ENCODE measurements at regions not wholly inside any gene's neighbourhood (a gene's known extent, or its start where the extent isn't known, plus 50 kb on each side); places are given as distances from the start of the nearest gene placed in this dataset.

DNA sequence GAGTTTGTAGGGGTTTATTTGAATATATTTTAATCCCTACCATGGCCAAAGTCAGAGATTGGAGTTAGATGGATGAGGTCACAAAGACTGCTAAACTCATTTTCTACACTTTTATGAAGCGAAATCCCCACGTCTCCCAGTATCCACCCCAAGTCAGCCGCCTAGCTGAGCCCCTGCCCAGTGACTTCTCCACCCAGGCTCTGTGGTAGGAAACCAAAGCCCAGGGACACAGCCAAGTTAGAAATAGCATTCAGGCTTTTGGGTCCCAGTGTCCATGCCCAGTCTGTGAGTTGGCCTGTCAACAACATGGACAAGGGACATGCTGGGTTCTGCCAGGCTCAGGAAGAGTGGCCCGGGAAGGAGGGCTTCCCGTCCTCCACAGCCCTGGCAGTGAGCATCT is 474.0 kb downstream of the FOXO1 start:
- CTCF ChIA-PET = no interaction called here
- TF ChIP-seq, protein P1, sequence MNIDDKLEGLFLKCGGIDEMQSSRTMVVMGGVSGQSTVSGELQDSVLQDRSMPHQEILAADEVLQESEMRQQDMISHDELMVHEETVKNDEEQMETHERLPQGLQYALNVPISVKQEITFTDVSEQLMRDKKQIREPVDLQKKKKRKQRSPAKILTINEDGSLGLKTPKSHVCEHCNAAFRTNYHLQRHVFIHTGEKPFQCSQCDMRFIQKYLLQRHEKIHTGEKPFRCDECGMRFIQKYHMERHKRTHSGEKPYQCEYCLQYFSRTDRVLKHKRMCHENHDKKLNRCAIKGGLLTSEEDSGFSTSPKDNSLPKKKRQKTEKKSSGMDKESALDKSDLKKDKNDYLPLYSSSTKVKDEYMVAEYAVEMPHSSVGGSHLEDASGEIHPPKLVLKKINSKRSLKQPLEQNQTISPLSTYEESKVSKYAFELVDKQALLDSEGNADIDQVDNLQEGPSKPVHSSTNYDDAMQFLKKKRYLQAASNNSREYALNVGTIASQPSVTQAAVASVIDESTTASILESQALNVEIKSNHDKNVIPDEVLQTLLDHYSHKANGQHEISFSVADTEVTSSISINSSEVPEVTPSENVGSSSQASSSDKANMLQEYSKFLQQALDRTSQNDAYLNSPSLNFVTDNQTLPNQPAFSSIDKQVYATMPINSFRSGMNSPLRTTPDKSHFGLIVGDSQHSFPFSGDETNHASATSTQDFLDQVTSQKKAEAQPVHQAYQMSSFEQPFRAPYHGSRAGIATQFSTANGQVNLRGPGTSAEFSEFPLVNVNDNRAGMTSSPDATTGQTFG (tag by site-specific recombination; IDR thresholded peaks at IDR 0.05; ENCODE audit: borderline replicate concordance) = no peak
- no peak for TF ChIP-seq ZNF266 (tag by site-specific recombination; IDR thresholded peaks at IDR 0.05; ENCODE audit: low read depth)

DNA sequence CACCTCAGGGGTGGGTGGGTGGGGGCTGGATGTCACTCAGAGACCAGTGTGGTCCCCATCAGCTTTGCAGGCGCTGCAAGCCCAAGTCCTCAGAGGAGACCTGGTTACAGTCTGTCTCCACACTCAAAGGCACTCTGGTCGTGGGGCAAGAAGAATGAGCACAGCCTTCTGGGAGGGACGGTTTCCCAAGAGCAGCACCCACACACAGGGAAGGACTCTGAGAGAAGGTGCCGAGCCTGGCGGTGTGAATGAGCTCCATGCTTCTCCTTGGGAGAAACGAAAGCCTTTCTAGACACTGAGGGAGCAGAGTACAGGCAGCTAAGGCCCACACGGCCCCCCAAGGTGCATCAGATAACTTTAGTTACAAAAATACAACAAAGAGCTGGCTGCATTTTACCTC is 473.6 kb downstream of the FOXO1 start:
- Histone ChIP-seq H3K4me1 (ENCODE audit: control insufficient read depth, insufficient read depth, low read length) (no peaks in the 10 kb centered on the region), H3K27ac (ENCODE audit: extremely low read depth, low read depth, low read length) (no peak overlapping the region), H3K4me3 (ENCODE audit: low read depth, low read length) (no peak overlapping the region), H3K36me3 (ENCODE audit: control insufficient read depth in 2 of 2, insufficient read depth in 1 of 2, low read length in 2 of 2) (no peaks in the 10 kb centered on the region), H3K9me3 (ENCODE audit: control insufficient read depth, insufficient read depth, low read depth, low read length) (no peaks in the 10 kb centered on the region)
- TF ChIP-seq ZBTB48 (tag by site-specific recombination; IDR thresholded peaks at IDR 0.05) = no peak
- TF ChIP-seq, protein P2, sequence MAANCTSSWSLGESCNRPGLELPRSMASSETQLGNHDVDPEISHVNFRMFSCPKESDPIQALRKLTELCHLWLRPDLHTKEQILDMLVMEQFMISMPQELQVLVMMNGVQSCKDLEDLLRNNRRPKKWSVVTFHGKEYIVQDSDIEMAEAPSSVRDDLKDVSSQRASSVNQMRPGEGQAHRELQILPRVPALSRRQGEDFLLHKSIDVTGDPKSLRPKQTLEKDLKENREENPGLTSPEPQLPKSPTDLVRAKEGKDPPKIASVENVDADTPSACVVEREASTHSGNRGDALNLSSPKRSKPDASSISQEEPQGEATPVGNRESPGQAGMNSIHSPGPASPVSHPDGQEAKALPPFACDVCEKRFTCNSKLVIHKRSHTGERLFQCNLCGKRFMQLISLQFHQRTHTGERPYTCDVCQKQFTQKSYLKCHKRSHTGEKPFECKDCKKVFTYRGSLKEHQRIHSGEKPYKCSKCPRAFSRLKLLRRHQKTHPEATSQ (tag by site-specific recombination; IDR thresholded peaks at IDR 0.05) = no peak
- POLR2A ChIA-PET = no interaction called here
- CTCF ChIA-PET = no interaction called here

More for the DNA sequence above, 474.0 kb downstream of the FOXO1 start:
- Histone ChIP-seq H3K4me1 (ENCODE audit: control insufficient read depth, insufficient read depth, low read length) (no peaks in the 10 kb centered on the region), H3K4me3 (ENCODE audit: low read depth, low read length) (no peak overlapping the region), H3K9me3 (ENCODE audit: control insufficient read depth, insufficient read depth, low read depth, low read length) (no peaks in the 10 kb centered on the region), H3K36me3 (ENCODE audit: control insufficient read depth in 2 of 2, insufficient read depth in 1 of 2, low read length in 2 of 2) (no peaks in the 10 kb centered on the region), H3K27ac (ENCODE audit: extremely low read depth, low read depth, low read length) (no peak overlapping the region)
- POLR2A ChIA-PET = no interaction called here

DNA sequence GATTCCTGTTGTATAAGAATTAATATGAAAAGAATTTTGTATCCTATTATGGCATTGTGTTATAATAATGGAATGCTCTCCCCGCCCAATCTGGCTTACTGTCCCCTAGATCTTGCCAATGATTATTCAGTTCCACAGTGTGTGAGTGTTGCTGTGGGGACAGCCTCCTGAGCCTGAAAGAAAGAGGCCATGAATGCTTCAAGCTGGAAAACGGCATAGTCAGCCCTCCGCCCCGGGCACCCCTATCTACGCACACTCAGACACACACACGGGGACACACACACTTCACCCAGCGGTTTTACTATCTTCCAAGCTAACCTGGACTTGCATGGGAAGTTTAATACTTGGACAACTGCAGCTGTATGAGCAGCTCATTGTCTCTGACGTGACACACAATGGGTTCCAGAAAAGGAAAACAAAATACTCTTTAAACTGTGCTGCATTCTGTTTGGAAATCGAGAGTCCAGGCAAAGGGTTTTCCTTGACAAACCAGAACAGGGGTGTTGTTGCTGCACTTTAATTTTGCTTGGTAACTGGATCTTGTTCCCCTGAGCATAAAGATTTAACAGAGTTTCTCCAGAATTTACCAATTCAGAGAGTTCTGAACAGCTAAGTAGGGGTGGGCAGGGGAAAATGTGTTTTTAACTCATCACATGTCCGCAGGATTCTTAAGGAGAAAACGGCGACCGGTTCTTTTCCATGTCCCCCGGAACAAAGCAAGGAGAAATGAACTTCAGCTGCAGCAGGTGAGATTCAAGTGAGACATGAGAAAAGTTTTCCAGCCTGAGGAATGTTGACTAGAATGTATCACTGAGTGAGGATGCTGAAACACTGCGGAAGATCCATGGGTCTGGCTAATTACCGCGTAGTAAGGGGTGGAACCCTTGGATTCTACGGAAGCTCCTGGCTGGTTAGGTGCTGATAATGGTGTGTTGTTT is 472.9 kb downstream of the FOXO1 start:
- POLR2A ChIA-PET = no interaction called here
- no peaks in the 10 kb centered on the region for H3K4me1 ChIP-seq (ENCODE audit: control insufficient read depth, insufficient read depth, low read length)
- no peaks in the 10 kb centered on the region for H3K9me3 ChIP-seq (ENCODE audit: control insufficient read depth, insufficient read depth, low read depth, low read length)
- no peaks in the 10 kb centered on the region for H3K36me3 ChIP-seq (ENCODE audit: control insufficient read depth in 2 of 2, insufficient read depth in 1 of 2, low read length in 2 of 2)
- CTCF ChIA-PET = no interaction called here
- no peak overlapping the region for H3K27ac ChIP-seq (ENCODE audit: extremely low read depth, low read depth, low read length)
- H3K4me3 ChIP-seq (ENCODE audit: low read depth, low read length) = no peak overlapping the region
- TF ChIP-seq ZNF677 (tag by site-specific recombination; IDR thresholded peaks at IDR 0.05) (no peak), GLI4 (tag by site-specific recombination; IDR thresholded peaks at IDR 0.05) (no peak), ZFHX2 (tag by site-specific recombination; conservative IDR thresholded peaks at IDR 0.05) (no peak), ZNF354C (tag by site-specific recombination; IDR thresholded peaks at IDR 0.05; ENCODE audit: borderline replicate concordance, low read depth) (no peak), ZNF660 (tag by site-specific recombination; IDR thresholded peaks at IDR 0.05) (no peak)
- TF ChIP-seq, protein P3, sequence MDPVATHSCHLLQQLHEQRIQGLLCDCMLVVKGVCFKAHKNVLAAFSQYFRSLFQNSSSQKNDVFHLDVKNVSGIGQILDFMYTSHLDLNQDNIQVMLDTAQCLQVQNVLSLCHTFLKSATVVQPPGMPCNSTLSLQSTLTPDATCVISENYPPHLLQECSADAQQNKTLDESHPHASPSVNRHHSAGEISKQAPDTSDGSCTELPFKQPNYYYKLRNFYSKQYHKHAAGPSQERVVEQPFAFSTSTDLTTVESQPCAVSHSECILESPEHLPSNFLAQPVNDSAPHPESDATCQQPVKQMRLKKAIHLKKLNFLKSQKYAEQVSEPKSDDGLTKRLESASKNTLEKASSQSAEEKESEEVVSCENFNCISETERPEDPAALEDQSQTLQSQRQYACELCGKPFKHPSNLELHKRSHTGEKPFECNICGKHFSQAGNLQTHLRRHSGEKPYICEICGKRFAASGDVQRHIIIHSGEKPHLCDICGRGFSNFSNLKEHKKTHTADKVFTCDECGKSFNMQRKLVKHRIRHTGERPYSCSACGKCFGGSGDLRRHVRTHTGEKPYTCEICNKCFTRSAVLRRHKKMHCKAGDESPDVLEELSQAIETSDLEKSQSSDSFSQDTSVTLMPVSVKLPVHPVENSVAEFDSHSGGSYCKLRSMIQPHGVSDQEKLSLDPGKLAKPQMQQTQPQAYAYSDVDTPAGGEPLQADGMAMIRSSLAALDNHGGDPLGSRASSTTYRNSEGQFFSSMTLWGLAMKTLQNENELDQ (tag by site-specific recombination; IDR thresholded peaks at IDR 0.05; ENCODE audit: low read depth) = no peak
- TF ChIP-seq, protein P4, sequence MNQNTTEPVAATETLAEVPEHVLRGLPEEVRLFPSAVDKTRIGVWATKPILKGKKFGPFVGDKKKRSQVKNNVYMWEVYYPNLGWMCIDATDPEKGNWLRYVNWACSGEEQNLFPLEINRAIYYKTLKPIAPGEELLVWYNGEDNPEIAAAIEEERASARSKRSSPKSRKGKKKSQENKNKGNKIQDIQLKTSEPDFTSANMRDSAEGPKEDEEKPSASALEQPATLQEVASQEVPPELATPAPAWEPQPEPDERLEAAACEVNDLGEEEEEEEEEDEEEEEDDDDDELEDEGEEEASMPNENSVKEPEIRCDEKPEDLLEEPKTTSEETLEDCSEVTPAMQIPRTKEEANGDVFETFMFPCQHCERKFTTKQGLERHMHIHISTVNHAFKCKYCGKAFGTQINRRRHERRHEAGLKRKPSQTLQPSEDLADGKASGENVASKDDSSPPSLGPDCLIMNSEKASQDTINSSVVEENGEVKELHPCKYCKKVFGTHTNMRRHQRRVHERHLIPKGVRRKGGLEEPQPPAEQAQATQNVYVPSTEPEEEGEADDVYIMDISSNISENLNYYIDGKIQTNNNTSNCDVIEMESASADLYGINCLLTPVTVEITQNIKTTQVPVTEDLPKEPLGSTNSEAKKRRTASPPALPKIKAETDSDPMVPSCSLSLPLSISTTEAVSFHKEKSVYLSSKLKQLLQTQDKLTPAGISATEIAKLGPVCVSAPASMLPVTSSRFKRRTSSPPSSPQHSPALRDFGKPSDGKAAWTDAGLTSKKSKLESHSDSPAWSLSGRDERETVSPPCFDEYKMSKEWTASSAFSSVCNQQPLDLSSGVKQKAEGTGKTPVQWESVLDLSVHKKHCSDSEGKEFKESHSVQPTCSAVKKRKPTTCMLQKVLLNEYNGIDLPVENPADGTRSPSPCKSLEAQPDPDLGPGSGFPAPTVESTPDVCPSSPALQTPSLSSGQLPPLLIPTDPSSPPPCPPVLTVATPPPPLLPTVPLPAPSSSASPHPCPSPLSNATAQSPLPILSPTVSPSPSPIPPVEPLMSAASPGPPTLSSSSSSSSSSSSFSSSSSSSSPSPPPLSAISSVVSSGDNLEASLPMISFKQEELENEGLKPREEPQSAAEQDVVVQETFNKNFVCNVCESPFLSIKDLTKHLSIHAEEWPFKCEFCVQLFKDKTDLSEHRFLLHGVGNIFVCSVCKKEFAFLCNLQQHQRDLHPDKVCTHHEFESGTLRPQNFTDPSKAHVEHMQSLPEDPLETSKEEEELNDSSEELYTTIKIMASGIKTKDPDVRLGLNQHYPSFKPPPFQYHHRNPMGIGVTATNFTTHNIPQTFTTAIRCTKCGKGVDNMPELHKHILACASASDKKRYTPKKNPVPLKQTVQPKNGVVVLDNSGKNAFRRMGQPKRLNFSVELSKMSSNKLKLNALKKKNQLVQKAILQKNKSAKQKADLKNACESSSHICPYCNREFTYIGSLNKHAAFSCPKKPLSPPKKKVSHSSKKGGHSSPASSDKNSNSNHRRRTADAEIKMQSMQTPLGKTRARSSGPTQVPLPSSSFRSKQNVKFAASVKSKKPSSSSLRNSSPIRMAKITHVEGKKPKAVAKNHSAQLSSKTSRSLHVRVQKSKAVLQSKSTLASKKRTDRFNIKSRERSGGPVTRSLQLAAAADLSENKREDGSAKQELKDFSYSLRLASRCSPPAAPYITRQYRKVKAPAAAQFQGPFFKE (tag by site-specific recombination; IDR thresholded peaks at IDR 0.05; ENCODE audit: borderline replicate concordance) = no peak
- TF ChIP-seq, protein P5, sequence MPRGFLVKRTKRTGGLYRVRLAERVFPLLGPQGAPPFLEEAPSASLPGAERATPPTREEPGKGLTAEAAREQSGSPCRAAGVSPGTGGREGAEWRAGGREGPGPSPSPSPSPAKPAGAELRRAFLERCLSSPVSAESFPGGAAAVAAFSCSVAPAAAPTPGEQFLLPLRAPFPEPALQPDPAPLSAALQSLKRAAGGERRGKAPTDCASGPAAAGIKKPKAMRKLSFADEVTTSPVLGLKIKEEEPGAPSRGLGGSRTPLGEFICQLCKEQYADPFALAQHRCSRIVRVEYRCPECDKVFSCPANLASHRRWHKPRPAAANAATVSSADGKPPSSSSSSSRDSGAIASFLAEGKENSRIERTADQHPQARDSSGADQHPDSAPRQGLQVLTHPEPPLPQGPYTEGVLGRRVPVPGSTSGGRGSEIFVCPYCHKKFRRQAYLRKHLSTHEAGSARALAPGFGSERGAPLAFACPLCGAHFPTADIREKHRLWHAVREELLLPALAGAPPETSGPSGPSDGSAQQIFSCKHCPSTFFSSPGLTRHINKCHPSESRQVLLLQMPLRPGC (tag by site-specific recombination; IDR thresholded peaks at IDR 0.05) = no peak
- TF ChIP-seq, protein P6, sequence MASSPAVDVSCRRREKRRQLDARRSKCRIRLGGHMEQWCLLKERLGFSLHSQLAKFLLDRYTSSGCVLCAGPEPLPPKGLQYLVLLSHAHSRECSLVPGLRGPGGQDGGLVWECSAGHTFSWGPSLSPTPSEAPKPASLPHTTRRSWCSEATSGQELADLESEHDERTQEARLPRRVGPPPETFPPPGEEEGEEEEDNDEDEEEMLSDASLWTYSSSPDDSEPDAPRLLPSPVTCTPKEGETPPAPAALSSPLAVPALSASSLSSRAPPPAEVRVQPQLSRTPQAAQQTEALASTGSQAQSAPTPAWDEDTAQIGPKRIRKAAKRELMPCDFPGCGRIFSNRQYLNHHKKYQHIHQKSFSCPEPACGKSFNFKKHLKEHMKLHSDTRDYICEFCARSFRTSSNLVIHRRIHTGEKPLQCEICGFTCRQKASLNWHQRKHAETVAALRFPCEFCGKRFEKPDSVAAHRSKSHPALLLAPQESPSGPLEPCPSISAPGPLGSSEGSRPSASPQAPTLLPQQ (tag by site-specific recombination; IDR thresholded peaks at IDR 0.05) = no peak
